WTC11 (cell line): ENCODE measurements at regions not wholly inside any gene's neighbourhood (a gene's known extent, or its start where the extent isn't known, plus 50 kb on each side); places are given as distances from the start of the nearest gene placed in this dataset.

Source experiments
- ATAC-seq: fragments of 200-7000 bp; cut with Tn5 transposase; 2 replicates; pipeline ENCODE4 v1.10.0; 2021; ENCODE audit warnings: mild to moderate bottlenecking, moderate library complexity
- CTCF ChIA-PET: fragments of 300-600 bp; sonication (Branson Sonifier 250); formaldehyde crosslinking; loops from one replicate; lab custom pipeline; 2021; ENCODE audit warnings: antibody characterized with exemption; lab: Charles Lee
- POLR2A ChIA-PET: fragments of 350-600 bp; sonication (Branson Sonifier 250); formaldehyde crosslinking; loops from one replicate; lab custom pipeline; 2021; ENCODE audit warnings: antibody characterized with exemption; lab: Charles Lee
- DNase-seq: peaks from one replicate; pipeline ENCODE4 v3.0.0; 2021; ENCODE audit warnings: low spot score
- H3K27ac Mint-ChIP-seq: 2 replicates; pipeline ENCODE4 v1.8.0; 2021; ENCODE audit warnings: mixed read lengths
- H3K27me3 Mint-ChIP-seq: 2 replicates; pipeline ENCODE4 v1.8.0; 2021; ENCODE audit warnings: low read depth, mild to moderate bottlenecking, moderate library complexity, mixed read lengths
- H3K36me3 Mint-ChIP-seq: 2 replicates; pipeline ENCODE4 v1.8.0; 2021; ENCODE audit warnings: mixed read lengths
- H3K4me1 Mint-ChIP-seq: 2 replicates; pipeline ENCODE4 v1.8.0; 2022; ENCODE audit warnings: mixed read lengths
- H3K4me3 Mint-ChIP-seq: 2 replicates; pipeline ENCODE4 v1.8.0; 2021; ENCODE audit warnings: mild to moderate bottlenecking, moderate library complexity, mixed read lengths
- H3K9me3 Mint-ChIP-seq: 2 replicates; pipeline ENCODE4 v1.8.0; 2021; ENCODE audit warnings: mixed read lengths
- AR ChIP-seq: fragments of 250-450 bp; sonication (Bioruptor Pico); IDR thresholded peaks from 2 replicates; pipeline ENCODE4 v1.9.0; 2021; ENCODE audit warnings: mild to moderate bottlenecking
- CBFB ChIP-seq: sonication (generic); formaldehyde crosslinking; IDR thresholded peaks from 2 replicates; pipeline ENCODE4 v1.8.1; 2022; ENCODE audit warnings: mild to moderate bottlenecking, low read depth, missing genetic modification reagents
- CREM ChIP-seq: sonication (generic); formaldehyde crosslinking; IDR thresholded peaks from 2 replicates; pipeline ENCODE4 v1.8.1; 2022; ENCODE audit warnings: mild to moderate bottlenecking, missing genetic modification reagents, moderate library complexity
- E2F4 ChIP-seq: sonication (generic); formaldehyde crosslinking; IDR thresholded peaks from 2 replicates; pipeline ENCODE4 v1.8.1; 2022; ENCODE audit warnings: low read depth, mild to moderate bottlenecking, moderate library complexity, missing genetic modification reagents, borderline replicate concordance
- FOXP1 ChIP-seq: sonication (generic); formaldehyde crosslinking; IDR thresholded peaks from 2 replicates; pipeline ENCODE4 v1.8.0; 2022; ENCODE audit warnings: missing genetic modification reagents, mild to moderate bottlenecking, moderate library complexity, borderline replicate concordance
- GTF2I ChIP-seq: fragments of 250-450 bp; sonication (Bioruptor Pico); conservative IDR thresholded peaks from 2 replicates; pipeline ENCODE4 v1.4.0; 2021; ENCODE audit warnings: mild to moderate bottlenecking
- KAT7 ChIP-seq: sonication (generic); formaldehyde crosslinking; IDR thresholded peaks from 2 replicates; pipeline ENCODE4 v1.8.1; 2023; ENCODE audit warnings: missing genetic modification reagents, mild to moderate bottlenecking, borderline replicate concordance
- MXD4 ChIP-seq: fragments of 250-450 bp; sonication (Bioruptor Pico); IDR thresholded peaks from 2 replicates; pipeline ENCODE4 v1.8.0; 2021; ENCODE audit warnings: mild to moderate bottlenecking, moderate library complexity, borderline replicate concordance
- MYBL2 ChIP-seq: sonication (generic); formaldehyde crosslinking; IDR thresholded peaks from 2 replicates; pipeline ENCODE4 v1.8.1; 2023; ENCODE audit warnings: mild to moderate bottlenecking, moderate library complexity, missing genetic modification reagents
- SMAD4 ChIP-seq: sonication (generic); formaldehyde crosslinking; IDR thresholded peaks from 2 replicates; pipeline ENCODE4 v1.8.0; 2022; ENCODE audit warnings: mild to moderate bottlenecking, missing genetic modification reagents
- TCF7 ChIP-seq: sonication (generic); formaldehyde crosslinking; IDR thresholded peaks from 2 replicates; pipeline ENCODE4 v1.8.0; 2022; ENCODE audit warnings: mild to moderate bottlenecking, low read depth, missing genetic modification reagents, moderate library complexity
- TEAD1 ChIP-seq: sonication (generic); formaldehyde crosslinking; IDR thresholded peaks from 2 replicates; pipeline ENCODE4 v1.8.0; 2022; ENCODE audit warnings: mild to moderate bottlenecking, missing genetic modification reagents
- ZNF138 ChIP-seq: sonication (generic); formaldehyde crosslinking; conservative IDR thresholded peaks from 2 replicates; pipeline ENCODE4 v1.8.1; 2022; ENCODE audit warnings: mild to moderate bottlenecking, moderate library complexity, missing genetic modification reagents
- ZNF219 ChIP-seq: sonication (generic); formaldehyde crosslinking; IDR thresholded peaks from 2 replicates; pipeline ENCODE4 v1.8.0; 2023; ENCODE audit warnings: missing genetic modification reagents, mild to moderate bottlenecking, borderline replicate concordance
- ZNF281 ChIP-seq: sonication (generic); formaldehyde crosslinking; IDR thresholded peaks from 2 replicates; pipeline ENCODE4 v1.8.0; 2023; ENCODE audit warnings: mild to moderate bottlenecking, missing genetic modification reagents
- ZNF416 ChIP-seq: fragments of 250-450 bp; sonication (Bioruptor Pico); IDR thresholded peaks from 2 replicates; pipeline ENCODE4 v1.9.0; 2021; ENCODE audit warnings: mild to moderate bottlenecking, inconsistent platforms
- ZNF423 ChIP-seq: fragments of 250-450 bp; sonication (Bioruptor Pico); IDR thresholded peaks from 2 replicates; pipeline ENCODE4 v2.1.2; 2022; ENCODE audit warnings: mild to moderate bottlenecking, moderate library complexity
- TF ChIP-seq, protein P1 (sequence below): sonication (generic); formaldehyde crosslinking; IDR thresholded peaks from 2 replicates; pipeline ENCODE4 v1.8.1; 2022; ENCODE audit warnings: mild to moderate bottlenecking, missing genetic modification reagents, moderate library complexity, borderline replicate concordance
- TF ChIP-seq, protein P2 (sequence below): sonication (generic); formaldehyde crosslinking; IDR thresholded peaks from 2 replicates; pipeline ENCODE4 v1.8.0; 2022; ENCODE audit warnings: missing genetic modification reagents
- TF ChIP-seq, protein P3 (sequence below): sonication (generic); formaldehyde crosslinking; IDR thresholded peaks from 2 replicates; pipeline ENCODE4 v1.8.0; 2023; ENCODE audit warnings: missing genetic modification reagents

DNA sequence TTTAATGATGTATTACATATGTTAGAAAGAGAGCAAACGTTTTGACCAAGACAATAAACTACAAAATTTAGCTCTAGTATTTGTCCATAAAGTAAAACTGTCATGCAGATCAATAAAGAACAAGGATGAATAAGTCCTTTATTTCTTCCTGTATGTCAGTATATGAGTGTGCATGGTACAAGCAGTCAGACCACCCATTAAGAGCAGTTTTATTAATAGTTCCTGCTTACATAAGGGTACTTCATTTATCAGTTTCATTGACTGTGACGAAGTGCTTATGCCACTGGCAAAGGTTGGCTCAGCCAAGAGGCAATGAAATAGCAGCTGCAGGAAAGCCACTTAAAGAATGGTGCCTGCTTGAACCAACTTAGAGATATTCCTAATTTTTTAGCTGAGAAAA, 913.0 kb upstream of the CNTN5 start:
- no peak overlapping the region for H3K27ac Mint-ChIP-seq
- H3K4me1 Mint-ChIP-seq: no peaks in the 10 kb centered on the region
- DNase-seq: no peak
- H3K4me3 Mint-ChIP-seq: no peak overlapping the region
- CTCF ChIA-PET: no interaction called here
- TF ChIP-seq ZNF423 (CRISPR knock-in tag) (no peak), TCF7 (CRISPR knock-in tag) (no peak), KAT7 (CRISPR knock-in tag) (no peak), ZNF416 (CRISPR knock-in tag) (no peak), E2F4 (CRISPR knock-in tag) (no peak), ZNF219 (CRISPR knock-in tag) (no peak), AR (CRISPR knock-in tag) (no peak), MYBL2 (CRISPR knock-in tag) (no peak), SMAD4 (CRISPR knock-in tag) (no peak), TEAD1 (CRISPR knock-in tag) (no peak)
- TF ChIP-seq, protein P1, sequence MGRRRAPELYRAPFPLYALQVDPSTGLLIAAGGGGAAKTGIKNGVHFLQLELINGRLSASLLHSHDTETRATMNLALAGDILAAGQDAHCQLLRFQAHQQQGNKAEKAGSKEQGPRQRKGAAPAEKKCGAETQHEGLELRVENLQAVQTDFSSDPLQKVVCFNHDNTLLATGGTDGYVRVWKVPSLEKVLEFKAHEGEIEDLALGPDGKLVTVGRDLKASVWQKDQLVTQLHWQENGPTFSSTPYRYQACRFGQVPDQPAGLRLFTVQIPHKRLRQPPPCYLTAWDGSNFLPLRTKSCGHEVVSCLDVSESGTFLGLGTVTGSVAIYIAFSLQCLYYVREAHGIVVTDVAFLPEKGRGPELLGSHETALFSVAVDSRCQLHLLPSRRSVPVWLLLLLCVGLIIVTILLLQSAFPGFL (CRISPR knock-in tag): no peak
- TF ChIP-seq, protein P2, sequence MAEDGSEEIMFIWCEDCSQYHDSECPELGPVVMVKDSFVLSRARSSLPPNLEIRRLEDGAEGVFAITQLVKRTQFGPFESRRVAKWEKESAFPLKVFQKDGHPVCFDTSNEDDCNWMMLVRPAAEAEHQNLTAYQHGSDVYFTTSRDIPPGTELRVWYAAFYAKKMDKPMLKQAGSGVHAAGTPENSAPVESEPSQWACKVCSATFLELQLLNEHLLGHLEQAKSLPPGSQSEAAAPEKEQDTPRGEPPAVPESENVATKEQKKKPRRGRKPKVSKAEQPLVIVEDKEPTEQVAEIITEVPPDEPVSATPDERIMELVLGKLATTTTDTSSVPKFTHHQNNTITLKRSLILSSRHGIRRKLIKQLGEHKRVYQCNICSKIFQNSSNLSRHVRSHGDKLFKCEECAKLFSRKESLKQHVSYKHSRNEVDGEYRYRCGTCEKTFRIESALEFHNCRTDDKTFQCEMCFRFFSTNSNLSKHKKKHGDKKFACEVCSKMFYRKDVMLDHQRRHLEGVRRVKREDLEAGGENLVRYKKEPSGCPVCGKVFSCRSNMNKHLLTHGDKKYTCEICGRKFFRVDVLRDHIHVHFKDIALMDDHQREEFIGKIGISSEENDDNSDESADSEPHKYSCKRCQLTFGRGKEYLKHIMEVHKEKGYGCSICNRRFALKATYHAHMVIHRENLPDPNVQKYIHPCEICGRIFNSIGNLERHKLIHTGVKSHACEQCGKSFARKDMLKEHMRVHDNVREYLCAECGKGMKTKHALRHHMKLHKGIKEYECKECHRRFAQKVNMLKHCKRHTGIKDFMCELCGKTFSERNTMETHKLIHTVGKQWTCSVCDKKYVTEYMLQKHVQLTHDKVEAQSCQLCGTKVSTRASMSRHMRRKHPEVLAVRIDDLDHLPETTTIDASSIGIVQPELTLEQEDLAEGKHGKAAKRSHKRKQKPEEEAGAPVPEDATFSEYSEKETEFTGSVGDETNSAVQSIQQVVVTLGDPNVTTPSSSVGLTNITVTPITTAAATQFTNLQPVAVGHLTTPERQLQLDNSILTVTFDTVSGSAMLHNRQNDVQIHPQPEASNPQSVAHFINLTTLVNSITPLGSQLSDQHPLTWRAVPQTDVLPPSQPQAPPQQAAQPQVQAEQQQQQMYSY: no peak
- no peak for ATAC-seq
- POLR2A ChIA-PET: no interaction called here
- H3K27me3 Mint-ChIP-seq: no peaks in the 10 kb centered on the region
- peaks cover 7% of the 10 kb centered on the region; the same call in 1 of the 2 replicates for H3K9me3 Mint-ChIP-seq
- no peaks in the 10 kb centered on the region for H3K36me3 Mint-ChIP-seq

- no peak overlapping the region for H3K27ac Mint-ChIP-seq
- H3K27me3 Mint-ChIP-seq: no peaks in the 10 kb centered on the region
- CTCF ChIA-PET: no interaction called here
- no peak for TF ChIP-seq ZNF281 (CRISPR knock-in tag)
- no peak for TF ChIP-seq CBFB (CRISPR knock-in tag)
- no peak for TF ChIP-seq FOXP1 (CRISPR knock-in tag)
- TF ChIP-seq ZNF138 (CRISPR knock-in tag): no peak
- TF ChIP-seq KAT7 (CRISPR knock-in tag): no peak
- TF ChIP-seq CREM (CRISPR knock-in tag): no peak
- no peak for TF ChIP-seq MYBL2 (CRISPR knock-in tag)
- no peak for TF ChIP-seq MXD4 (CRISPR knock-in tag)
- no peak for TF ChIP-seq AR (CRISPR knock-in tag)
- TF ChIP-seq, protein P3, sequence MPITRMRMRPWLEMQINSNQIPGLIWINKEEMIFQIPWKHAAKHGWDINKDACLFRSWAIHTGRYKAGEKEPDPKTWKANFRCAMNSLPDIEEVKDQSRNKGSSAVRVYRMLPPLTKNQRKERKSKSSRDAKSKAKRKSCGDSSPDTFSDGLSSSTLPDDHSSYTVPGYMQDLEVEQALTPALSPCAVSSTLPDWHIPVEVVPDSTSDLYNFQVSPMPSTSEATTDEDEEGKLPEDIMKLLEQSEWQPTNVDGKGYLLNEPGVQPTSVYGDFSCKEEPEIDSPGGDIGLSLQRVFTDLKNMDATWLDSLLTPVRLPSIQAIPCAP (CRISPR knock-in tag): no peak
- TF ChIP-seq GTF2I (CRISPR knock-in tag): no peak
Measured at GRCh38 chr11:98110030-98110429, 910.7 kb upstream of the CNTN5 start.

More at GRCh38 chr11:98110030-98110429, 910.7 kb upstream of the CNTN5 start:
- Mint-ChIP-seq H3K36me3 (no peaks in the 10 kb centered on the region), H3K9me3 (peaks cover 7% of the 10 kb centered on the region; the same call in 1 of the 2 replicates), H3K4me3 (no peak overlapping the region), H3K4me1 (no peaks in the 10 kb centered on the region)
- POLR2A ChIA-PET: no interaction called here
- no peak for ATAC-seq
- DNase-seq: no peak
